GM18499 (cell line): ENCODE measurements at regions not wholly inside any gene's neighbourhood (a gene's known extent, or its start where the extent isn't known, plus 50 kb on each side); places are given as distances from the start of the nearest gene placed in this dataset.
"Not testable (repeated sequence)": the region's sequence is repeated elsewhere in the genome, so short reads cannot be mapped to it uniquely, and the experiment has no call there.

Experiments used
- ATAC-seq: cut with Tn5 transposase; IDR thresholded peaks from one replicate; pipeline ENCODE4 v1.9.1; 2021; ENCODE audit warnings: moderate number of reproducible peaks; ENCODE audit not compliant: insufficient read depth, unreplicated experiment

GRCh38 chr4:152075253-152075928 lies 314.6 kb upstream of the GATB start:
- ATAC-seq = no peak

DNA sequence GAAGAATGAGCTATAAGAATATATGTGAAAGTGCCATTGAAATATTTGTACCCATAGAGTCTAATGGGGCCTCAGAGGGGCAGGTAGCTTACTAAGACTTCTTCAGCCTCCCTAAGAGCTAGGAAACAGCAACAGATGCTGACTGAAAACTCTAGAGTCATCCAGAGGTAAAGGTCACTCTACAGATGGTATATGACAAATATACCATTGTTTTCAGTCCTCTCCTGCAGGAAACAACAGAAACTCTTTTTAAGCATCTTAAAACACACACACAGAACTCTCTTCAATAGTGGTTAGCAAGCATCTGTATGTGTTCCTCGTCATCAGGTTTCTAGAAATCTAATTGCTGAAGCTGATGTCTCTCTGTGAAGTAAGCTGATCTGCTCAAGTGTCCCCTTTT lies 313.8 kb upstream of the GATB start:
- no peak for ATAC-seq

DNA sequence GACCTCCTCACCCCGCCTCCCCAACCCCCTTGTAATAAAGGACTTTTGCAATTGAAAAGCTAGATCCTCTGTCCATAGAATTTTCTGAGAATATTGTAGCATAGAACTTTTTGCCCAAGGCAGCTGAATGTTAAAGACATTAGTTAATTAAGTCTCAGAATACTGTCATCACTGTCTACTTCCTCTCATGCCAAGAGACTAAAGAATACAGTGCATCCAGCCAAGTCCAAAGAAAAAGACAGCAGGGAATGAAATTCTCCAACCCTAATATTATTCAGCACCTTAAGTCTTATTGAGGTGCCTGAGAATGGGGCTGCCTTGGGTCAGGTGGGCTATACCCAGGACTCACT lies 313.3 kb upstream of the GATB start:
- ATAC-seq = no peak

DNA sequence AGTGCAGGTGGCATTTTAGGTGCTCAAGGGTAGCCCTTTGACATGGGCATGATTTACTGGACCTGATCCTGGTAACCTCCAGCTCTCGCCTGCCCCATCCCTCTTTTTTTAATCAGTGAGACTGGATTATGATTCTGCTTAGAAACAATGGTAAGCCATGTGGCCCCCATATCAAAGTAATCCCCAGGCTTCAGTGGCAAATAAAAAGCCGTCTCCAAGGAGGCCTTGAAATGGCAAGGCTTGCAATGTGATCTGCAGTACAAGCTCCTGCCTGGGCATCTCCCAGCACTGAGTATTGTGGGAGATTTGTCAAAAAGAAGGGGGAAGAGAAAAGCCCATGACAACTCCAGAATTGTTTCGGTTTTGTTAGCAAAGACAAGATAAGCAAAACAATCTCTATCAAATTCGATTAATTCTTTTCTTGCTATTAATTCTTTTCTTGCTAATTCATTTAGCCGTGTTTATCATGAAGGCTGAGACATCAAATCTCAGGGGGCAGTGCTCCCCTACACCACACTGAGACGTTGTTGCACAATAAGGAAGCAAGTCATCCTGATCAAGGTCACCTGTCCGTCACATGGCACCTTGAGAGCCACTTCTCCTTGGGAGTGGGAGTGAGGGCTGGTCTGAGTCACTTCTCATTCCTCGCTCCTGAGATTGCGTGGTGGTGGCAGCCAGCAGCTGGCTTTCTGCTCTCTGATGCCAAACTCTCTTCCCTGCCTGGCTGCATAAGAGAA lies 312.7 kb upstream of the GATB start:
- ATAC-seq = no peak

GRCh38 chr4:152072906-152073305 lies 312.1 kb upstream of the GATB start:
- no peak for ATAC-seq

- ATAC-seq = no peak
Observed at GRCh38 chr4:152072001-152072485, 311.2 kb upstream of the GATB start.

DNA sequence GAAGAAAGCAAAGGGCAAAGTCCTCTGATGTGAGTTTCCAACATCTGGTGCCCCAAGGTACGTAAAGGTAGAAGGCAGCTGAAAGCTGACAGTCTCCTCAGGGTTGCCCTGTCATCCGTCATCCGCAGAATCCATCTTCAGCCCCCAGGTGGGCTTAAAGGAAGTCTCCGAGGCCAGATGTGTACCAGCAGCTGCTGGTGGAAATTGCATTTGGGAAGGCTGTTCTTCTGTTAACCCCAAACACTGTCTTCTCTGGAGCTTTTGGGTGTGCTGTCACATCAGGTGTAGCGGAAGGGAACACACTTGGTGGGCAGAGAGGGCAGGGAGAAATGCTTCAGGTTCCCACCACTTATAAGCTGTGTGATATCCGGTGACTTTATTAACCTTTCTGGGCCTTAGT lies 310.0 kb upstream of the GATB start:
- ATAC-seq = no peak

- no peak for ATAC-seq
Observed at GRCh38 chr4:152068866-152069265, 308.1 kb upstream of the GATB start.

- no peak for ATAC-seq
Observed at GRCh38 chr4:152065545-152065944, 304.7 kb upstream of the GATB start.

- ATAC-seq = no peak
Observed at GRCh38 chr4:152064753-152065152, 303.9 kb upstream of the GATB start.

DNA sequence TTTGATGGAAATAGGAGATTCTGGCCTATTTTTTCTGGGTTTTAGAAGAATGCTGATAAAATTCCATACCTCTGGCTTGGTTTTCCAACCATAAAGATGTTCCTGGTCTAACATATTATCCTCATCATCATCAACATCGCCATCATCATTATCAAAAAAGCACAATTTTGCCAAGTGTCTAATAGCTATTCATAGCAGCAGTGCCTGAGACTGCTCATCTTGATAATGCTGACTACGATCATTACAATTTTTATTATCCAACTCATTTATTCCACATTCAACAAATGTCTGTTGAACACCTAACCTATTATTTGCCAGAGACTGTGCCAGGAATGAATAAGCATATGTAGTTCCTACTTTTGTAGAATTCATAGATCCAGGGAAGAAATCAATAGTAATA lies 303.5 kb upstream of the GATB start:
- ATAC-seq = no peak

GRCh38 chr4:152063621-152064240 lies 302.9 kb upstream of the GATB start:
- no peak for ATAC-seq

DNA sequence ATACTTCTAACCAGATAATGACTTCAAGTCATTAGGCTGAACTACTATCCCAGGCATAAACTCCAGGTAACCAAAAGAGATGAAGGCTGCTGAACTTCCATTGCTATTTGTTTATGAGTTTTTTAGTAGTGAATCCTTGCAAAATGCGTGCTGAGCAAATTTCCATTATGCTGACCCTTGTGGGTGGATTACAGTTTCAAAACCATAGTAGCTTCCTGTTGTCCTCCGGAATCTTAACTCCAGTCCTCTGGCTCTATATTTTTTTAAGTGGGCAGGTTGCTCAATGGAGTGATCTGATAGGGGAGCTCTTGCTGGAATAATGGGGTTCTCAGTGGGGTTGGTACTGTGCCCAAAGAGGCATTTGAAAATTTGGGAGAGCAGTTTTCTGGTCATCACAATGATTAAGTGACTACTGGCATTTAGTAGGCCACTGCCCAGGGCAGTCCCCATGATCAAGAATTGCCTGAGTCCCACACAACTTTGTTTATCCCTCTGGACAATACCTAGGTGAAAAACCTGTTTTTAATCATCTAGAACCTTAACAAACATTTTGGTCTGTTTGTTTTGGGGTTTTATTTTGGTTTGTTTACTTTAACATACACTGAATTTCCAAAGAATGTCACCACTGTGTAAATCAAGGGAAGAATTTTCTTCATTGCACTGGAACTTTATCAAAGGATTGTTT lies 302.3 kb upstream of the GATB start:
- no peak for ATAC-seq

GRCh38 chr4:152054731-152055130 lies 293.9 kb upstream of the GATB start:
- no peak for ATAC-seq

- ATAC-seq = no peak
Observed at GRCh38 chr4:152052451-152053057, 291.7 kb upstream of the GATB start.

GRCh38 chr4:152051332-152051731 lies 290.5 kb upstream of the GATB start:
- not testable (repeated sequence) for ATAC-seq

DNA sequence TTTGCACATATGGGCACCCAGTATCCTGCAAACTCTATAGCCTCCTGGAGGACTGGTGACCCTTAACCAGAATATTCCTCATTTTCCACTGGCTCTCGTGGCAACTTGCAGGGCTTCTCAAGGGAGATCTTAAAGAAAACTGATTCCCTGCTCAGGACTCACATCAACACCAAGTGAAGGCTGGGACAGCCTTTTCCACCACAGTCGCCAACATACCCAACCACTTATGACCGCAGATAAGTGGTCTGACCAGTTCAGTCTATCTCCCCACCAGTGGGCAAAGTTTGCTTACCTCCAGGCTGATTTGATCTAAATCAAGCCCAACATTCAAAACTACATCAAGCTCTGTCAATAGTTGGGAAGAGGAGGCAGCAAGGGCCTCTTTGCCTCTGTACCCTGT lies 289.3 kb upstream of the GATB start:
- no peak for ATAC-seq

DNA sequence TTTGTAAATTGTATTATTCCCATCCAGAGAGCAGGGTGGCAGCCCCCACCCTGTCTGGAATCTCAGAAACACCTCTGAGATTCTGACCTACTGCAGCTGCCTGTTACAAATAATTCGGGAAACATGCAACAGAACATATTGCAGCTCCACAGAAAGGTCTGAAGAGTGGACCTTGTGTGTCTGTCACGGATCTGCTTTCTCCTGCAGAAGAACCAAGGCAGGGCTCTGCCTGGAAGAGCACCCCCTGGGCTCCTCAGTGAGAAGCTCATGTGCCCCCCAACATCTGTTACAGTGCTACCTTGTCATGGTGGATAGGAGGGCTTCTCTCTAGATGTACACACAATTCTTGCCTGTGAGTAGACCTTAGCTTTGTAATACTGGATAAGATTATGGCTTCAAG lies 286.6 kb upstream of the GATB start:
- ATAC-seq = no peak

GRCh38 chr4:152045807-152046571 lies 285.2 kb upstream of the GATB start:
- no peak for ATAC-seq

- ATAC-seq = no peak
Observed at GRCh38 chr4:152045449-152045806, 284.6 kb upstream of the GATB start.
